A673 (cell line): ENCODE measurements at regions not wholly inside any gene's neighbourhood (a gene's known extent, or its start where the extent isn't known, plus 50 kb on each side); places are given as distances from the start of the nearest gene placed in this dataset.

Source experiments
- BruUV-seq: library from RNA; stranded (reverse); fragments of 400-500 nt; replicated peaks from 2 replicates; lab custom pipeline; 2021; lab: Mats Ljungman, UMichigan
- CTCF ChIA-PET: fragments of 300-600 bp; sonication (Branson Sonifier 250); formaldehyde crosslinking; loops from one replicate; lab custom pipeline; 2022; ENCODE audit warnings: antibody characterized with exemption; lab: Charles Lee
- POLR2A ChIA-PET: fragments of 300-600 bp; sonication (Branson Sonifier 250); formaldehyde crosslinking; loops from one replicate; lab custom pipeline; 2022; ENCODE audit warnings: antibody characterized with exemption; ENCODE audit not compliant: low non-redundant PET; lab: Charles Lee
- DNase-seq: peaks from one replicate; pipeline ENCODE4 v3.0.0-alpha.2; 2015; ENCODE audit warnings: low spot score
- H3K27ac ChIP-seq: fragments of 200-600 bp; sonication (generic); 2 replicates; pipeline ENCODE4 v1.5.1; 2016; ENCODE audit warnings: mixed run types, low read depth, mild to moderate bottlenecking, mixed read lengths, antibody characterized with exemption, low read length; ENCODE audit not compliant: poor library complexity, severe bottlenecking
- H3K27me3 ChIP-seq: fragments of 200-600 bp; sonication (generic); replicated peaks from 2 replicates; pipeline ENCODE4 v1.6.1; 2017; ENCODE audit warnings: mixed run types, low read depth, mild to moderate bottlenecking, mixed read lengths, antibody characterized with exemption, low read length; ENCODE audit not compliant: insufficient read depth, poor library complexity
- H3K36me3 ChIP-seq: fragments of 200-600 bp; sonication (generic); 2 replicates; pipeline ENCODE4 v1.6.1; 2016; ENCODE audit warnings: mixed run types, mild to moderate bottlenecking, mixed read lengths, antibody characterized with exemption, low read length; ENCODE audit not compliant: insufficient read depth, poor library complexity, severe bottlenecking
- H3K4me1 ChIP-seq: fragments of 200-600 bp; sonication (generic); 2 replicates; pipeline ENCODE4 v1.6.1; 2017; ENCODE audit warnings: mixed run types, mild to moderate bottlenecking, mixed read lengths, antibody characterized with exemption, low read length; ENCODE audit not compliant: insufficient read depth, poor library complexity, severe bottlenecking
- H3K4me3 ChIP-seq: fragments of 200-600 bp; sonication (generic); 2 replicates; pipeline ENCODE4 v1.5.1; 2016; ENCODE audit warnings: low read depth, mixed run types, mild to moderate bottlenecking, mixed read lengths, low read length; ENCODE audit not compliant: poor library complexity, severe bottlenecking
- H3K9me3 ChIP-seq: fragments of 200-600 bp; sonication (generic); 2 replicates; pipeline ENCODE4 v1.6.1; 2016; ENCODE audit warnings: mixed run types, low read depth, mild to moderate bottlenecking, mixed read lengths, antibody characterized with exemption, low read length; ENCODE audit not compliant: poor library complexity, severe bottlenecking
- CTCF ChIP-seq: fragments of 300-800, 200-600 bp; sonication (generic); conservative IDR thresholded peaks from 2 replicates; pipeline ENCODE4 v1.5.1; 2017; ENCODE audit warnings: low read depth, mild to moderate bottlenecking, antibody characterized with exemption, low read length, moderate library complexity, mixed read lengths
- EZH2 ChIP-seq: fragments of 200-600 bp; sonication (generic); IDR thresholded peaks from 2 replicates; pipeline ENCODE4 v1.6.1; 2017; ENCODE audit warnings: borderline replicate concordance, low read depth, mild to moderate bottlenecking, mixed read lengths, antibody characterized with exemption, low read length; ENCODE audit not compliant: poor library complexity, severe bottlenecking
- intact Hi-C: fragments of 100-400 bp; cut with micrococcal nuclease; formaldehyde crosslinking; loops from one replicate; pipeline ENCODE4 v1.10.0; 2022; ENCODE audit not compliant: unreplicated experiment

DNA sequence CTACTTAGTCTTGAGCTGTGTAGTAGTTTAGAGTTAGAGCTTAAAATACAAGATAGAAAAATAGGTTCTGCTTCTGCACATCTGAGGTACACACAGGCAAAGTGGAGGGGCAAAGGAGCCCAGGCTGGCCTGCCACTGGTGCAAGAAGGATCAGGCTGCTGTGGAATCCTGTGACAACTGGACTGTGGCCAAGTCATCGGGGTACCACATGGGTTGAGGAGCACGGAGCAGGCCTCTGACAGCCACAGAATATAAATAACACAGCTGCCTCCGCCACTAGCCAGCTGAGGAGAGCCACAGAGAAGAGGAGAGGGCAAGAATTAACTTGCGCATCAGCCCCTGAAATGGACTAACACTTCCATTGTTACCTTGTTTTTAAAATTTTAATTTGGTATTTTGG, 206.0 kb upstream of the MARCKS start:
- Histone ChIP-seq H3K4me1 (no peaks in the 10 kb centered on the region), H3K9me3 (no peaks in the 10 kb centered on the region), H3K27ac (no peak overlapping the region), H3K27me3 (no peaks in the 10 kb centered on the region), H3K4me3 (no peak overlapping the region), H3K36me3 (no peaks in the 10 kb centered on the region)
- ChIA-PET CTCF (no interaction called here), POLR2A (no interaction called here)
- no TSS peak for BruUV-seq
- DNase-seq: no peak
- intact Hi-C loops: no loop called here
- no peak for TF ChIP-seq EZH2
- no peak for TF ChIP-seq CTCF

- Histone ChIP-seq H3K4me1 (no peaks in the 10 kb centered on the region), H3K27me3 (no peaks in the 10 kb centered on the region), H3K9me3 (no peaks in the 10 kb centered on the region), H3K36me3 (no peaks in the 10 kb centered on the region), H3K4me3 (no peak overlapping the region), H3K27ac (no peak overlapping the region)
- ChIA-PET CTCF (no interaction called here), POLR2A (no interaction called here)
- no TSS peak for BruUV-seq
- TF ChIP-seq EZH2: no peak
- no peak for TF ChIP-seq CTCF
- intact Hi-C loops: no loop called here
- no peak for DNase-seq
Observed at GRCh38 chr6:113651920-113652319, 205.2 kb upstream of the MARCKS start.

- no peaks in the 10 kb centered on the region for H3K4me1 ChIP-seq
- no peaks in the 10 kb centered on the region for H3K27me3 ChIP-seq
- DNase-seq: no peak
- H3K27ac ChIP-seq: no peak overlapping the region
- BruUV-seq: no TSS peak
- CTCF ChIA-PET: no interaction called here
- no peak overlapping the region for H3K4me3 ChIP-seq
- no peaks in the 10 kb centered on the region for H3K36me3 ChIP-seq
- intact Hi-C loops: no loop called here
- no peaks in the 10 kb centered on the region for H3K9me3 ChIP-seq
- TF ChIP-seq CTCF: no peak
- TF ChIP-seq EZH2: no peak
- POLR2A ChIA-PET: no interaction called here
Observed at GRCh38 chr6:113653275-113653674, 203.9 kb upstream of the MARCKS start.
